ENCODE measurements at regions not wholly inside any gene's neighbourhood (a gene's known extent, or its start where the extent isn't known, plus 50 kb on each side); places are given as distances from the start of the nearest gene placed in this dataset.
"Not testable (repeated sequence)": the region's sequence is repeated elsewhere in the genome, so short reads cannot be mapped to it uniquely, and the experiment has no call there.

- not testable (repeated sequence) for DNase-seq (ENCODE audit: low read depth)
Observed at GRCh38 chr2:81362468-81362867, 1057.9 kb upstream of the LRRTM1 start.

- DNase-seq (ENCODE audit: low read depth) = no peak
Observed at GRCh38 chr2:81355436-81355835, 1050.9 kb upstream of the LRRTM1 start.

GRCh38 chr2:81334046-81334445, 1029.5 kb upstream of the LRRTM1 start:
- DNase-seq (ENCODE audit: low read depth) = no peak

- no peak for DNase-seq (ENCODE audit: low read depth)
Observed at GRCh38 chr2:81328968-81329367, 1024.4 kb upstream of the LRRTM1 start.

- no peak for DNase-seq (ENCODE audit: low read depth)
Observed at GRCh38 chr2:81327911-81328310, 1023.4 kb upstream of the LRRTM1 start.

GRCh38 chr2:81324046-81324445, 1019.5 kb upstream of the LRRTM1 start:
- no peak for DNase-seq (ENCODE audit: low read depth)

GRCh38 chr2:81304154-81304830, 999.7 kb upstream of the LRRTM1 start:
- peak; percentile 43 for DNase-seq (ENCODE audit: low read depth)

GRCh38 chr2:81303321-81303720, 998.8 kb upstream of the LRRTM1 start:
- no peak for DNase-seq (ENCODE audit: low read depth)

- no peak for DNase-seq (ENCODE audit: low read depth)
Observed at GRCh38 chr2:81299841-81300240, 995.3 kb upstream of the LRRTM1 start.

- no peak for DNase-seq (ENCODE audit: low read depth)
Observed at GRCh38 chr2:81290846-81291245, 986.3 kb upstream of the LRRTM1 start.

GRCh38 chr2:81283081-81283480, 978.5 kb upstream of the LRRTM1 start:
- no peak for DNase-seq (ENCODE audit: low read depth)

- DNase-seq (ENCODE audit: low read depth) = no peak
Observed at GRCh38 chr2:81282151-81282769, 977.7 kb upstream of the LRRTM1 start.

GRCh38 chr2:81276595-81276994, 972.0 kb upstream of the LRRTM1 start:
- DNase-seq (ENCODE audit: low read depth) = no peak

- DNase-seq (ENCODE audit: low read depth) = peak; percentile 2
Observed at GRCh38 chr2:81266106-81266505, 961.6 kb upstream of the LRRTM1 start.

- no peak for DNase-seq (ENCODE audit: low read depth)
Observed at GRCh38 chr2:81263989-81264388, 959.4 kb upstream of the LRRTM1 start.

- no peak for DNase-seq (ENCODE audit: low read depth)
Observed at GRCh38 chr2:81260320-81260719, 955.8 kb upstream of the LRRTM1 start.

GRCh38 chr2:81250270-81250669, 945.7 kb upstream of the LRRTM1 start:
- DNase-seq (ENCODE audit: low read depth) = no peak

GRCh38 chr2:81249152-81249551, 944.6 kb upstream of the LRRTM1 start:
- no peak for DNase-seq (ENCODE audit: low read depth)

- no peak for DNase-seq (ENCODE audit: low read depth)
Observed at GRCh38 chr2:81247648-81248047, 943.1 kb upstream of the LRRTM1 start.

- no peak for DNase-seq (ENCODE audit: low read depth)
Observed at GRCh38 chr2:81242501-81242900, 937.9 kb upstream of the LRRTM1 start.

GRCh38 chr2:81238462-81238861, 933.9 kb upstream of the LRRTM1 start:
- DNase-seq (ENCODE audit: low read depth) = no peak

- DNase-seq (ENCODE audit: low read depth) = no peak
Observed at GRCh38 chr2:81235601-81236000, 931.0 kb upstream of the LRRTM1 start.

GRCh38 chr2:81234711-81235110, 930.2 kb upstream of the LRRTM1 start:
- no peak for DNase-seq (ENCODE audit: low read depth)

GRCh38 chr2:81225756-81226155, 921.2 kb upstream of the LRRTM1 start:
- no peak for DNase-seq (ENCODE audit: low read depth)

Data from HS-5 (cell line).